K562 (cell line): ENCODE measurements at regions not wholly inside any gene's neighbourhood (a gene's known extent, or its start where the extent isn't known, plus 50 kb on each side); places are given as distances from the start of the nearest gene placed in this dataset.

Source experiments
- ATAC-seq: fragments of 200-7000 bp; cut with Tn5 transposase; 3 replicates; pipeline ENCODE4 v1.9.1; 2020; ENCODE audit warnings: moderate library complexity
- BruUV-seq: library from RNA; stranded (reverse); fragments of 400-500 nt; replicated peaks from 2 replicates; lab custom pipeline; 2021; lab: Mats Ljungman, UMichigan
- CTCF ChIA-PET: fragments of 300-600 bp; formaldehyde crosslinking; extraction: SDS; loops from one replicate; lab custom pipeline; 2021; ENCODE audit warnings: low intra/inter-chr PET ratio; lab: Yijun Ruan, JAX
- POLR2A ChIA-PET: fragments of 300-600, 350-650 bp; sonication (Branson Sonifier 250); formaldehyde crosslinking; extraction: SDS; loops from one replicate; lab custom pipeline; 2021; ENCODE audit warnings: antibody characterized with exemption, inconsistent platforms; lab: Yijun Ruan, JAX
- DNase-seq, 4 experiments: peaks; one replicate each; pipeline versions ENCODE4 v3.0.0 to v3.0.0-alpha.2; 2011 to 2018; ENCODE audit warnings: low spot score in 3 of 4, mixed read lengths in 3 of 4; ENCODE audit errors: extremely low read depth in 1 of 4
- FAIRE-seq: peaks from 2 replicates; lab custom pipeline; 2011; peaks lifted over from hg19 to GRCh38; lab: Jason Lieb, UNC
- H2AFZ ChIP-seq: 2 replicates; pipeline ENCODE4 v1.6.0; 2011; ENCODE audit warnings: low read depth, low read length, control low read depth, inconsistent platforms
- H3K27ac ChIP-seq: fragments of 200-600 bp; 3 replicates; pipeline ENCODE4 v1.8.0; 2011; ENCODE audit warnings: low read depth, mild to moderate bottlenecking, control low read depth, inconsistent platforms, low read length, moderate library complexity, mixed read lengths; ENCODE audit errors: extremely low read depth
- H3K27me3 ChIP-seq, 2 experiments: fragments of 300-600 bp in 1 of 2; 2 replicates in 1 of 2; 3 replicates in 1 of 2; pipeline versions ENCODE4 v1.6.0 to v1.8.0; 2011; ENCODE audit warnings: inconsistent platforms in 2 of 2, low read length in 2 of 2, mild to moderate bottlenecking in 1 of 2, mixed read lengths in 1 of 2, moderate library complexity in 1 of 2; ENCODE audit not compliant: control insufficient read depth in 2 of 2, insufficient read depth in 2 of 2
- H3K36me3 ChIP-seq: fragments of 300-600 bp; 3 replicates; pipeline ENCODE4 v1.8.0; 2011; ENCODE audit warnings: mild to moderate bottlenecking, low read length, inconsistent platforms; ENCODE audit not compliant: control insufficient read depth, insufficient read depth
- H3K4me1 ChIP-seq, 2 experiments: fragments of 200-600 bp in 1 of 2; replicated peaks in 1 of 2; 2 replicates in 1 of 2; 3 replicates in 1 of 2; pipeline versions ENCODE4 v1.5.1 to v1.8.0; 2011; ENCODE audit warnings: inconsistent platforms in 2 of 2, low read length in 2 of 2, mild to moderate bottlenecking in 1 of 2, mixed read lengths in 1 of 2, moderate library complexity in 1 of 2; ENCODE audit not compliant: control insufficient read depth in 2 of 2, insufficient read depth in 2 of 2
- H3K4me2 ChIP-seq: 2 replicates; pipeline ENCODE4 v1.6.1; 2011; ENCODE audit warnings: low read length, control low read depth, inconsistent platforms, mixed read lengths; ENCODE audit not compliant: insufficient read depth
- H3K4me3 ChIP-seq: fragments of 200-600 bp; sonication (generic), shearing (Covaris generic); 2 replicates; pipeline ENCODE4 v1.5.1; 2016; ENCODE audit warnings: control low read depth, inconsistent platforms
- H3K79me2 ChIP-seq: fragments of 200-600 bp; 3 replicates; pipeline ENCODE4 v1.8.0; 2011; ENCODE audit warnings: low read length, inconsistent platforms; ENCODE audit not compliant: control insufficient read depth, insufficient read depth
- H3K9ac ChIP-seq, 2 experiments: 2 replicates each; pipeline versions ENCODE4 v1.6.0 to v1.6.1; 2011; ENCODE audit warnings: low read depth in 2 of 2, low read length in 2 of 2, control low read depth in 1 of 2, inconsistent platforms in 1 of 2, mild to moderate bottlenecking in 1 of 2, mixed read lengths in 1 of 2; ENCODE audit not compliant: insufficient read depth in 1 of 2
- H3K9me1 ChIP-seq: one replicate; pipeline ENCODE4 v1.6.0; 2011; ENCODE audit warnings: inconsistent platforms, mild to moderate bottlenecking, low read length, moderate library complexity; ENCODE audit not compliant: control insufficient read depth, insufficient read depth
- H3K9me3 ChIP-seq: replicated peaks from 2 replicates; pipeline ENCODE4 v1.5.1; 2011; ENCODE audit warnings: low read depth, low read length, inconsistent platforms; ENCODE audit not compliant: control insufficient read depth, insufficient read depth
- H4K20me1 ChIP-seq: replicated peaks from 2 replicates; pipeline ENCODE4 v1.6.1; 2011; ENCODE audit warnings: low read length, inconsistent platforms, mixed read lengths; ENCODE audit not compliant: control insufficient read depth, insufficient read depth
- ATF1 ChIP-seq, 2 experiments: fragments of 450-650 bp in 1 of 2; IDR thresholded peaks; 2 replicates each; pipeline ENCODE4 v1.6.1; 2016; ENCODE audit warnings: missing compliant biosample characterization in 1 of 2, missing genetic modification characterization in 1 of 2
- CEBPG ChIP-seq, 3 experiments: fragments of 200-800 bp in 1 of 3; sonication (Bioruptor generic) in 1 of 3; sonication (generic) in 1 of 3; formaldehyde crosslinking in 1 of 3; IDR thresholded peaks in 2 of 3; conservative IDR thresholded peaks in 1 of 3; 2 replicates each; pipeline versions ENCODE4 v1.6.1 to v1.8.0; 2016 to 2022; ENCODE audit warnings: missing compliant biosample characterization in 2 of 3, missing genetic modification characterization in 2 of 3, mild to moderate bottlenecking in 1 of 3, missing genetic modification reagents in 1 of 3
- ETV6 ChIP-seq, 3 experiments: fragments of 150-350 bp in 1 of 3; sonication (generic) in 1 of 3; formaldehyde crosslinking in 1 of 3; IDR thresholded peaks; 2 replicates each; pipeline versions ENCODE4 v1.6.1 to v1.8.0; 2014 to 2022; ENCODE audit warnings: borderline replicate concordance in 2 of 3, low read depth in 2 of 3, antibody characterized with exemption in 1 of 3, low read length in 1 of 3, mild to moderate bottlenecking in 1 of 3, missing genetic modification reagents in 1 of 3
- L3MBTL2 ChIP-seq: fragments of 450-650 bp; IDR thresholded peaks from 2 replicates; pipeline ENCODE4 v1.6.1; 2016; ENCODE audit warnings: mild to moderate bottlenecking, moderate library complexity
- NCOR1 ChIP-seq: fragments of 450-650 bp; IDR thresholded peaks from 2 replicates; pipeline ENCODE4 v1.6.1; 2016; ENCODE audit warnings: mild to moderate bottlenecking, moderate library complexity
- NONO ChIP-seq, 2 experiments: fragments of 200-400 bp in 1 of 2; fragments of 450-650 bp in 1 of 2; formaldehyde crosslinking in 1 of 2; IDR thresholded peaks; 2 replicates each; pipeline ENCODE4 v1.6.1; 2017; ENCODE audit warnings: low read depth in 2 of 2, mild to moderate bottlenecking in 2 of 2, moderate library complexity in 2 of 2, low read length in 1 of 2
- PHF20 ChIP-seq: fragments of 450-650 bp; IDR thresholded peaks from 2 replicates; pipeline ENCODE4 v1.6.1; 2018; ENCODE audit not compliant: partially characterized antibody
- PRPF4 ChIP-seq: fragments of 200-400 bp; formaldehyde crosslinking; IDR thresholded peaks from one replicate; pipeline ENCODE4 v1.6.1; 2017; ENCODE audit warnings: low read length, low read depth, mild to moderate bottlenecking; ENCODE audit not compliant: insufficient read depth, poor library complexity, severe bottlenecking
- RBM34 ChIP-seq: fragments of 200-400 bp; formaldehyde crosslinking; IDR thresholded peaks from 2 replicates; pipeline ENCODE4 v1.6.1; 2018; ENCODE audit warnings: low read length, borderline replicate concordance; ENCODE audit not compliant: insufficient read depth
- TAF9B ChIP-seq: fragments of 450-650 bp; IDR thresholded peaks from 2 replicates; pipeline ENCODE4 v1.6.1; 2018; ENCODE audit warnings: mild to moderate bottlenecking; ENCODE audit not compliant: partially characterized antibody
- ZNF586 ChIP-seq: fragments of 450-650 bp; formaldehyde crosslinking; conservative IDR thresholded peaks from 2 replicates; pipeline ENCODE4 v1.4.0; 2020; ENCODE audit warnings: mild to moderate bottlenecking, moderate library complexity
- ZNF766 ChIP-seq: fragments of 200-800 bp; sonication (Bioruptor generic); conservative IDR thresholded peaks from 2 replicates; pipeline ENCODE4 v1.6.1; 2016; ENCODE audit warnings: missing genetic modification characterization, missing compliant biosample characterization
- WGBS: fragments of 100-300 bp; shearing (Covaris generic); methylation state at CpG from one replicate; pipeline ENCODE4 v1.1.6; 2016; ENCODE audit warnings: low coverage, mixed read lengths; ENCODE audit not compliant: insufficient coverage; ENCODE audit errors: missing lambda C conversion rate; 5-methylcytosine and 5-hydroxymethylcytosine counted together
- in situ Hi-C: fragments of 300-500 bp; cut with MboI; formaldehyde crosslinking; loops from 4 replicates; pipeline ENCODE4 v1.15.0; 2018; ENCODE audit warnings: inconsistent platforms, mixed read lengths
- intact Hi-C: fragments of 100-400 bp; cut with micrococcal nuclease; formaldehyde crosslinking; loops from 2 replicates; pipeline ENCODE4 v1.14.2; 2022
- TF ChIP-seq, protein P1 (sequence below): fragments of 250-450 bp; sonication (Bioruptor Pico); IDR thresholded peaks from 2 replicates; pipeline ENCODE4 v1.5.0; 2021
- TF ChIP-seq, protein P2 (sequence below): sonication (generic); formaldehyde crosslinking; IDR thresholded peaks from 2 replicates; pipeline ENCODE4 v1.8.0; 2023; ENCODE audit warnings: mild to moderate bottlenecking, missing genetic modification reagents

DNA sequence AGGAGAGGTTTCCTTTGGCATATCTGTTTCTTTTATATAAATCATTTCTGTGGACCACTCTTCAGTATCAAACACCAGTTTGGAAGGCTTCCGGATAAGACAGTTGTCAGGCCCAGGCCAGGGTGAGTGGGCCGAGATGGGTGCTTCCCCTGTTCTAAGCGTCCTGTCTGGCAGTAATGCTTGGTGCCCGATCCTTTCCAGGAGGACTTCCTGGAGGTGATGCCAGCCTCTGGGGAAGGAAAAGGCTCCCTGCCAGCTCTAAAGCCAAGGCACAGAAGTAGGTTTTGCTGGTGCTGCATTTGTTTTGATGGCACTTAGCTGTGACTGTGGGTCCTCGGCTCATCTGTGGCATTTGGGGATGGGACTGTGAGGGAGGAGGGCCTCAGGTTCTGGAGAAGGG, 124.4 kb upstream of the RTL1 start:
- FAIRE-seq (no peak), ATAC-seq (no peak), DNase-seq (no peak)
- H3K4me2 ChIP-seq, result no peak overlapping the region
- H3K4me3 ChIP-seq, result no peak overlapping the region
- no peak for TF ChIP-seq PRPF4
- no peak for TF ChIP-seq ETV6 (IDR thresholded peaks at IDR 0.05; ENCODE audit: borderline replicate concordance in 1 of 2, low read depth in 2 of 2, low read length in 1 of 2)
- TF ChIP-seq ETV6 (CRISPR knock-in tag; IDR thresholded peaks at IDR 0.05; ENCODE audit: borderline replicate concordance), result no peak
- no peak for TF ChIP-seq ZNF586
- no peak for TF ChIP-seq RBM34
- TF ChIP-seq TAF9B, result no peak
- TF ChIP-seq ZNF766, result no peak
- TF ChIP-seq PHF20, result no peak
- TF ChIP-seq ATF1 (CRISPR knock-in tag; IDR thresholded peaks at IDR 0.05), result no peak
- TF ChIP-seq ATF1 (tag; IDR thresholded peaks at IDR 0.05), result no peak
- no peak for TF ChIP-seq L3MBTL2
- no peak for TF ChIP-seq NCOR1
- TF ChIP-seq, protein P1, sequence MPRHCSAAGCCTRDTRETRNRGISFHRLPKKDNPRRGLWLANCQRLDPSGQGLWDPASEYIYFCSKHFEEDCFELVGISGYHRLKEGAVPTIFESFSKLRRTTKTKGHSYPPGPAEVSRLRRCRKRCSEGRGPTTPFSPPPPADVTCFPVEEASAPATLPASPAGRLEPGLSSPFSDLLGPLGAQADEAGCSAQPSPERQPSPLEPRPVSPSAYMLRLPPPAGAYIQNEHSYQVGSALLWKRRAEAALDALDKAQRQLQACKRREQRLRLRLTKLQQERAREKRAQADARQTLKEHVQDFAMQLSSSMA (CRISPR knock-in tag), result no peak
- no peak for TF ChIP-seq NONO (IDR thresholded peaks at IDR 0.05; ENCODE audit: low read depth in 2 of 2, low read length in 1 of 2)
- TF ChIP-seq, protein P2, sequence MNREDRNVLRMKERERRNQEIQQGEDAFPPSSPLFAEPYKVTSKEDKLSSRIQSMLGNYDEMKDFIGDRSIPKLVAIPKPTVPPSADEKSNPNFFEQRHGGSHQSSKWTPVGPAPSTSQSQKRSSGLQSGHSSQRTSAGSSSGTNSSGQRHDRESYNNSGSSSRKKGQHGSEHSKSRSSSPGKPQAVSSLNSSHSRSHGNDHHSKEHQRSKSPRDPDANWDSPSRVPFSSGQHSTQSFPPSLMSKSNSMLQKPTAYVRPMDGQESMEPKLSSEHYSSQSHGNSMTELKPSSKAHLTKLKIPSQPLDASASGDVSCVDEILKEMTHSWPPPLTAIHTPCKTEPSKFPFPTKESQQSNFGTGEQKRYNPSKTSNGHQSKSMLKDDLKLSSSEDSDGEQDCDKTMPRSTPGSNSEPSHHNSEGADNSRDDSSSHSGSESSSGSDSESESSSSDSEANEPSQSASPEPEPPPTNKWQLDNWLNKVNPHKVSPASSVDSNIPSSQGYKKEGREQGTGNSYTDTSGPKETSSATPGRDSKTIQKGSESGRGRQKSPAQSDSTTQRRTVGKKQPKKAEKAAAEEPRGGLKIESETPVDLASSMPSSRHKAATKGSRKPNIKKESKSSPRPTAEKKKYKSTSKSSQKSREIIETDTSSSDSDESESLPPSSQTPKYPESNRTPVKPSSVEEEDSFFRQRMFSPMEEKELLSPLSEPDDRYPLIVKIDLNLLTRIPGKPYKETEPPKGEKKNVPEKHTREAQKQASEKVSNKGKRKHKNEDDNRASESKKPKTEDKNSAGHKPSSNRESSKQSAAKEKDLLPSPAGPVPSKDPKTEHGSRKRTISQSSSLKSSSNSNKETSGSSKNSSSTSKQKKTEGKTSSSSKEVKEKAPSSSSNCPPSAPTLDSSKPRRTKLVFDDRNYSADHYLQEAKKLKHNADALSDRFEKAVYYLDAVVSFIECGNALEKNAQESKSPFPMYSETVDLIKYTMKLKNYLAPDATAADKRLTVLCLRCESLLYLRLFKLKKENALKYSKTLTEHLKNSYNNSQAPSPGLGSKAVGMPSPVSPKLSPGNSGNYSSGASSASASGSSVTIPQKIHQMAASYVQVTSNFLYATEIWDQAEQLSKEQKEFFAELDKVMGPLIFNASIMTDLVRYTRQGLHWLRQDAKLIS (CRISPR knock-in tag), result no peak
- TF ChIP-seq CEBPG (CRISPR knock-in tag; IDR thresholded peaks at IDR 0.05), result no peak
- no peak for TF ChIP-seq CEBPG (tag; conservative IDR thresholded peaks at IDR 0.05 in 1 of 2, IDR thresholded peaks at IDR 0.05 in 1 of 2)
- no peak overlapping the region for H2AFZ ChIP-seq
- H4K20me1 ChIP-seq, result no peaks in the 10 kb centered on the region
- intact Hi-C loops (no loop called here), in situ Hi-C loops (no loop called here)
- no peaks in the 10 kb centered on the region for H3K9me3 ChIP-seq
- peaks cover 0 to 54% of the 10 kb centered on the region in 2 experiments; a peak in 2 of 5 replicates for H3K27me3 ChIP-seq
- H3K79me2 ChIP-seq, result no peaks in the 10 kb centered on the region
- H3K27ac ChIP-seq, result no peak overlapping the region
- no peak overlapping the region for H3K9ac ChIP-seq
- ChIA-PET POLR2A (no interaction called here), CTCF (no interaction called here)
- WGBS, result 10% methylated on average over 5 of the region's 5 CpGs
- H3K9me1 ChIP-seq, result no peaks in the 10 kb centered on the region
- H3K36me3 ChIP-seq, result no peaks in the 10 kb centered on the region
- BruUV-seq, result no TSS peak
- H3K4me1 ChIP-seq, result no peaks in the 10 kb centered on the region; a peak in 1 of 5 replicates
